Muscle of back (tissue), 3 donors: ENCODE measurements at regions not wholly inside any gene's neighbourhood (a gene's known extent, or its start where the extent isn't known, plus 50 kb on each side); places are given as distances from the start of the nearest gene placed in this dataset.
A peak's percentile ranks its signal among the peaks of the same experiment; 100 is the strongest.
"Not testable (repeated sequence)": the region's sequence is repeated elsewhere in the genome, so short reads cannot be mapped to it uniquely, and the experiment has no call there.

Source experiments
- DNase-seq, 3 donors: peaks; one replicate each; pipeline versions ENCODE4 v3.0.0 to v3.0.0-alpha.2; 2013

DNA sequence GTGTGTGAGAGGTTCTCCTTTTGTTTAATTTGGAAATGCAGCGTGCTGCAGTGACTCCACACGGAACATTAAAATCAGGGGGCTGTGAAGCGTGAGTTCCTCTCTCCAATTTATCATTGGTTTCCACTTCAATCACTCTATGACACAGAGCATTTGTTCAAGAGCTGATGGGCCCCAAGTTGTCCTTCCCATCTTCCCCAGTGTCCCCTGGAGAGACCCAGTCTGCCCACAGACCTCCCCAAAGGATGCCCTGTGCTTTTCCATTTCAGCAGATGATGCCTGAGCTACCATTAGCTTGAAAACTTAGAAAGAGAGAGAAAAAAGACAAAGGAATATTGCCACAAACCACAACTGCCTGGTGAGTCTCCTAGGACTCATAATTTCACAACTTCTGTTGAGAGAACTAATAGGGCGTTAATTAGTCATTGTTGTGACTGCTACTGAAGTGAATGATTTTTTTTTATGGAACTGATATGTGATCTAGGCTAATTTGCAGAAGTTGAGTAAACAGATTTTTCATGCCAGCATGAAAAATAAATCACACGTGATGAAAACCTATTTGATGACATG lies 772.7 kb downstream of the SEMA5A start:
- no peak for DNase-seq

DNA sequence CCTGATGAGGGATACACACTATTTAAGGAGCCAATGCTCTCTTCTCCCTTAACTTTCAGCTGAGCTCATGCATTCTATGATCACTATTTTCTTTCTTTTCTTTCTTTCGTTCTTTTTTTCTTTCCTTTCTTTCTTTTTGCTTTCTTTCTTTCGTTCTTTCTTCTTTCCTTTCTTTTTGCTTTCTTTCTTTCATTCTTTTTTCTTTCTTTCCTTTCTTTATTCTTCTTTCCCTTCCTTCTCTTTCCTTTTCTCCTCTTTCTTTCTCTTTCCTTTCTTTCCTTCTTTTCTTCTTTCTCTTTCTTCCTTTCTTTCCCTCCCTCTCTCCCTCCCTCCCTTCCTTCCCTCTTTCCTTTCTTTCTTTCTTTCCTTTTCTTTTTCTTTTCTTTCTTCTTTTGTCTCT lies 761.2 kb downstream of the SEMA5A start:
- no peak for DNase-seq

DNA sequence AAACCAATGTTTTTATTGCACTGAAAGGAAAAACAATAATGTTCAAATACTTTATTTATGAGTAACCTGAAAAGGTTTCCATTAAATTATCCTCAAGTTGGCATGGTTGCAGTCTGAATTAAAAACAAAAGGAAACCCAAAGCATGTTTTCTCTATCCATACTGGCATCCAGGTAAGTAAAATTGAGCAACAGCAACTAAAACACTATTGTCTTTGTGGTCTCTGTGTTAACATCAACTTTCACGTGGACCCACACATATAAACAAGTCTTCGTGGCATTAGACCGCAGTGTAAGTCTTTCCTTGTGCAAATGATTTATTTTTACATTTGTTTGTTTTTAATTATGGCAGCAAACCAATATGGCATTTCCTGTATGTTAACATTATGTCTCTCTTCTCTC lies 757.6 kb downstream of the SEMA5A start:
- DNase-seq = no peak

DNA sequence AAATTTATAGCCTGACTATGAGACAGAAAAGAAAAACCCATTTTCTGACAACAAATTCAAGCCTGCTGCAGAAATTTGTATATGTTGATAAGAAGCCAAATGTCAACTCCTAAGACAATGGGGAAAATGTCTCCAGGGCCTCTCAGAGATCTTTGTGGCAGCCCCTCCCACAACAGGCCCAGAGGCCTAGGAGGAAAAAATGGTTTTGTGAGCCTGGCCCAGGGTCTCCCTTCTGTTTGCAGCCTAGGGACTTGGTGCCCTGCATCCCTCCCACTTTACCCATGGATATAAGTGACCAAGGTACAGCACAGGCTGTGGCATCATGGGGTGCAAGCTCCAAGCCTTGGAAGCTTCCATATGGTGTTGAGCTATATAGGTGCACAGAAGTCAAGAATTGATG lies 740.2 kb downstream of the SEMA5A start:
- no peak for DNase-seq

DNA sequence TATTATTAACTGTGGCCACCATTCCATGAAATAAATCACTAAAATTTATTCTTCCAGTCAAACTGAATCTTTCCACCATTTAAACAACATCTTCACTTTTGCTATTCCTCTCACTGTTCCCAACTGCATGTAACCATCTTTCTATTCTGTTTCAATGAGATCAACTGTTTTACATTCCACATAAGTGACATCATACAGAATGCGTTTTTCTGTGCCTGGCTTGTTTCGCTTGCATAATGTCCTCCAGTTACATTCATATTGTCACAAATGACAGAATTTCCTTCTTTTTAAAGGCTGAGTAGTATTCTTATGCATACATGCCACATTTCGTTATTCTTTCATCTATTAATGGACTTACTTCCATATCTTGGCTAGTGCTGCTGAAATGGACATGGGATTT lies 738.2 kb downstream of the SEMA5A start:
- no peak for DNase-seq

DNA sequence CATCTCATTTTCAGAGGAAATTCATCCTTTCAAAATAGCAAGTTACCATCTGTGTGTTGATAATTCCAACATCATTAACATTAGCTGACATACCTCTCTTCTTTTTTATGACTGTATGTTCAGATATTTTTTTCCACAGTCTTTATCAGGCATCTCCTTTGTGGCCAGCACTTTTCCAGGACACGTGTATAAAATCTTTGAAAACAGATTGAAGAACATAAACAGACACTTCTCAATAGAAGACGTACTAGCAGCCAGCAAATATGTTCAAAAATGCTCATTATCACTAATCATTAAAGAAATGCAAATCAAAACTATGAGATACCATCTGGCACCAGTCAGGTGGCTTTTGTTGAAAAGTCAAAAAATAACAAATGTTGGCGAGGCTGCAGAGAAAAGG lies 734.3 kb downstream of the SEMA5A start:
- DNase-seq = no peak

DNA sequence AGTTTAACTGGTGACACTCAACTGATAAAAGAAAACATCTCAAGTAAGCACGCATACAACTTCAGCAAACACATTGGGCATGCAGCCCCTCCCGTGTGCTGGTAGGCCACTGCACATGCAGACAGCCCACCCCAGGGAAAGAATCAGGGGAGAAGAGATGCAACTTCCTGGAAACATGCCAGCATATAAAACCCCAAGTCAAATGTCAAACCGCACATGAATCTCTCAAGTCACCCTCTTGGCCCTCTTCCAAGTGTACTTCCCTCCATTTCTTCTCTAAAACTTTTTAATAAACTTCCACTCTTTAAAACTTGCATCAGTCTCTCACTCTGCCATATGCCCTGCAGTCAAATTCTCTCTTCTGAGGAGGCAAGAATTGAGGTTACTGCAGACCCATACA lies 732.7 kb downstream of the SEMA5A start:
- DNase-seq = no peak

DNA sequence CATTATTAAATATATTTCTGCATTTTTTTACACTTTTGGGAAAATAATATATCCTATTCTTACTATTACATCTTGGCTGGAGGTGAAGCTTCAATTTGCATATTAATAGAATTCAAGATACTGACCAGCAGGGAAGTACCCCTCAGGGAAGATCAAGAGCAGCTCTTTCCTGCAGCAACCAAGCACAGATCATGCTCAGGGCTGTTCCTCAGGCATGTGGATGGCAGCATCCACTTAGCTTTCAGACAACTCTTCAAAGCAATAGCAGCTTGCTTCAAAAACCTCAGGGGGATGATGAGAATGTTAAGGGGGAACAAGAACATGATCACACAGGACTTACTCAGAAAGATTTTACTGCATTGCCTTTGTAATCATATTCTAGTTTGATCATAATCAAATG lies 731.8 kb downstream of the SEMA5A start:
- no peak for DNase-seq

DNA sequence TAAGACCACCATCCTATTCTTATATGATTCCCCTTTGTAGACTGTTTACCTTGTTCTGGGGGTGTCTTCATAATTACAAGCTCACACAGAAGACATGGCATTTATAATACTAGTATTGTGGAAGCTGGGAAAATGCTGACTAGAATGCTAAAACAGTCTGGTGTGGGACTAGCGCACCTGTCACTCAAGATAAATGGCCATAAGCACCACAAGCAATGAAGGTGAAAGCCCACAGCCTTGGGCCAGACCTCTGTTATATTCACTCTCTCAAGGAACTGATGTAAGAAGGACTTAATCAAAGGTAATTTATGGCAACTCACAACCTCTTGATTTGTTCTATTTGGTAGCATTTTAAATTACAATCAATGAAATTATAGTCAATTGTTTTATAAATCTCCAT lies 721.5 kb downstream of the SEMA5A start:
- DNase-seq = no peak

DNA sequence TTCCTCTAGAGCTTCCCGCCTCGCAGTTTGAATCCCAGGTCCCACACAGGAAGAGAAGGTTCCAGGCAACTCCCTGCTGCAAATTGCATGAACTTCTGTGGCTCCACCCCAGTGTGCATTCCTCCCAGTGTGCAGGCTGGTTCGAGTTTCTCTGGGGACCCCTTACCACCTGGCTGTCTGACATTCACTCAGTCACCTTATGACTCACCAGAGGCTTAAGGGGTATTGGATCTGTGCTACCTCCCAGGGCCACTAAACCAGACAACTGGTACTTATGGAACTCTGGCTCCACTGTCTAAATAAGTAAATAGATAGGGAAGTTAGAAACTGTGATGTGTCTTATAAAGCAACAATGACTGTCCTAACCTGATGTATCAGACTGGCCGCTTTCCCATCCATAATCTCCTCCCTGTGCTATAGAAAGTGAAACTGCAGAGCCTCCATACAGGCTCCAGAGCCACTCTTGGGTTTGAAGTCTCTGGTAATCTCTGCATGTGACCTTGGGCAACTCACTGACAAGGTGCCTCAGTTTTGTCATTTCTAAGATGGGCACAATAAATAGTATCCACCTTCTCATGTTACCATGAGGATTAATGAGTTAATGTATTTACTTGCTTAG lies 720.6 kb downstream of the SEMA5A start:
- no peak for DNase-seq

DNA sequence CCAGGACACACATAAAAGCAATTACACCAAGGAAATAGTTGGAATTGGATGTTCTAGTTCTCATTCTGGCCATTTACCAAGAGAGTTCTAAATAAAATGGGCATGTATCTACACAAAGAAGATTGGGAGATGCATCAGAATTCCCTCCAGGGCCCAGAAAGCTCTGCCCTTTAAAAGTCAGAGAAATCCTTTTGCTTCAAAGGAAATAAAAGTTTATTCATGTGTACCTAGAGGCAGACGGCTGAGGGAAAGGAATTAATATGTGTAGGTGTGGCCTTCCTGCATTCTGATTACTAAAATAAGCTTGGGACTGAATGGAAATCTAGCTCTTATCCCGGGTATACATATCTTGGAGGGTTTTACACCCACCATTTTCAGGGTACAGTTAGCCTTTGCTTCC lies 719.4 kb downstream of the SEMA5A start:
- DNase-seq = no peak

DNA sequence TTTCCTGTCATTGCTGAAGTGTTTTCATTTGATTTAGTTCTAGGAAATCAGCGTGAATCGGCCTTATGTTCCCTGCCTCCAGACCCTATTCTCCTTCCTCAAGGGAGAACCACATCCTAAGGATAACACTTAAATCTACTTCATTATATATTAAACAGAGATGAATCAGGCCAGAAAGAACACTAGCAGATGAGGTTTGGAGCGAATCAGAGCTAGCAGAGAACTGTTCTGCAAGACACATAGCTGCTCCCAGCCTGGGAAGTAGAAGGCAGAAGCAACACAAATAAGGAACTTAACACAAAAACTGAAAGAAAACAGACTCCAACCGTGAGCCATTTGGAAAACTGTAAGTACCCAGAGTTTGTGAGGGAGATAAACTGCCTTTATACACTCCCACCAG lies 718.2 kb downstream of the SEMA5A start:
- peak in 1 of 3 donors; percentile 20 for DNase-seq

DNA sequence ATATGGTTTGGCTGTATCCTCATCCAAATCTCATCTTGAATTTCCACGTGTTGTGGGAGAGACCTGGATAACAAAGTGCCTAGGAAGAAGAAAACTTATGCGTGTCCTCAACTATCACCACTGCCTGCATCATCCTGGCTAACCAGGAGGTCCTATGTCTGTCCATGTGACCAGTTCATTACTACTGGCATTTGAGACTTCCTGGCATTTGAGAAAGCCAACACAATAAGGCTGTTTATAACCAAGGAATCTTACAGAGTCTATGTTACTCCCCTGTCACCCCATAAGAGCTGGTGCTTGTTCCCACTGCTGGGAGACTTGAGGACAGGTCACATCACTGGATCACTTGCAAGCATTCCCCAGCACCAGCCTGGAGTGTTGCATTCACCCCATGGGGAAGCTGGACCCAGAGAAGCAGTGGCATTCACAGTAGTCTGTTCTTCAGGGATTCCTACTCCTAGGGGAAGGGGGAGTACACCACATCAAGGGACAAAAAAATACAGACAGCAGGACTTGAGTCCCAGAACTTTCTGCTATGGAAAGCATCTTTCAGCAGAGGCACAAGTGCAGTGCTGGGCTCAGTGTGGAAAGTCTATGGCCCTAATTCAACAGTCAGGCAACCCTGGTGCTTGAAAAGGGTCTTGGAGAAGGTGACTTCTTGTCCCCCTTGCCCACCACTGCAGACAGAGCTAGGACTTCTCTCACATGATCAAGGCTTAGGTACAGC lies 717.1 kb downstream of the SEMA5A start:
- no peak for DNase-seq

DNA sequence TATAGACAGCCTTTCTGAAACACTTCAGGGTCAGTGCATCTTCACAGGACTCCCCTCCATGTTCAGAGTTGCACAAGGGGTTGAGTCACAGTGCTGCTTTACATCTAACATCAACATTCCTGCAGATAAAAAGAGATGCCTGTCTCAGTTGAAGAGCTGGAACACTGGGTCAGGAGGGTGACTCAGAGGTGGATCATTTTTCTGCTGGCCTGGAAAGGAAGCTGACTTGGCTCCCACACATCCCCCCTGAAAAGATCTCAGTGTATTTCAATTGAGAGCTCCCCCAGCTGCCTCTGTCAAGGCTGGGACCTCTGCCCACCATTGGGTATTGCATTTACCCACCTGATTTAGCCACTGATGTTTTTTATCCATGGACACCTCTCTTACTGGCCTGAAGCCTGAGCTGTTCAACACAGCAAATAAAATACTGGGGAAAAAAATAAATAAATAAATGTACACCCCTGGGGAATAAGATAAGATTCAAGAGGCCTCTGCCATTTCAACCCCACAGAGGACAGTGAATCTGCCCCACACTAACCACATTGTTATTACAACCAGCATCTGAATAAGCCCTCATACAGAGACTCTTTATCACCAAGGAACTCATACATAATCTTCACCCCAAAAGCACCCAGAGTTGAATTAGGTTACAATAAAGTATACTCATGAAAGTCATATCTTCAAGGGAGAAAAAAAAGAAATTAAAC lies 716.4 kb downstream of the SEMA5A start:
- DNase-seq = peak in 1 of 3 donors; percentile 94

DNA sequence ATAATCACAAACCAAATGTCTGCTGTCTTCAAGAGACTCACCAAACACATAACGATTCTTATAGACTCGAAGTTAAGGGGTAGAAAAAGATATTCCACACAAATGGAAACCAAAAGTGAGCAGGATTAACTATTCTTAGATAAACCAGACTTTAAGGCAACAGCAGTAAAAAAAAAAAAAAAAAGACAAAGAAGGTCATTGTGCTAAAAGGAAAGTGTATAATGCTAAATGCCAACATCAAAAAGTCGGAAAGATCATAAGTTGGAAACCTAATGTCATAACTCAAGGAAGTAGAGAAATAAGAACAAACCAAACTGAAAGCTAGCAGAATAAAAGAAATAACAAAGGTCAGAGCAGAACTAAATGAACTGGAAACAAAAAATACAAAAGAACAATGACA lies 714.6 kb downstream of the SEMA5A start:
- DNase-seq = no peak

DNA sequence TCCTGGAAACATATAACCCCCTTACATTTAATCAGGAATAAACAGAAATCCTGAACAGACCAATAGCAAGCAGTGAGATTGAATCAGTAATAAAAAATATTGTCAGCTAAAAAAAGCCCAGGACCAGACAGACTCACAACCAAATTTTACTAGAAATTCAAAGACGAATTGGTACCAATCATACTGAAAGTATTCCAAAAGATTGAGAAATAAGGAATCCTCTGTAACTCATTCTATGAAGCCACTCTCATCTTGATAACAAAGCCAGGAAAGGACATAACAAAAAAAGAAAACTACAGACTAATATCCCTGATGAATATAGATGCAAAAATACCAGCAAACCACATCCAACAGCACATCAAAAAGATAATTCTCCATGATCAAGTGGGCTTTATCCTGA lies 714.0 kb downstream of the SEMA5A start:
- no peak for DNase-seq

DNA sequence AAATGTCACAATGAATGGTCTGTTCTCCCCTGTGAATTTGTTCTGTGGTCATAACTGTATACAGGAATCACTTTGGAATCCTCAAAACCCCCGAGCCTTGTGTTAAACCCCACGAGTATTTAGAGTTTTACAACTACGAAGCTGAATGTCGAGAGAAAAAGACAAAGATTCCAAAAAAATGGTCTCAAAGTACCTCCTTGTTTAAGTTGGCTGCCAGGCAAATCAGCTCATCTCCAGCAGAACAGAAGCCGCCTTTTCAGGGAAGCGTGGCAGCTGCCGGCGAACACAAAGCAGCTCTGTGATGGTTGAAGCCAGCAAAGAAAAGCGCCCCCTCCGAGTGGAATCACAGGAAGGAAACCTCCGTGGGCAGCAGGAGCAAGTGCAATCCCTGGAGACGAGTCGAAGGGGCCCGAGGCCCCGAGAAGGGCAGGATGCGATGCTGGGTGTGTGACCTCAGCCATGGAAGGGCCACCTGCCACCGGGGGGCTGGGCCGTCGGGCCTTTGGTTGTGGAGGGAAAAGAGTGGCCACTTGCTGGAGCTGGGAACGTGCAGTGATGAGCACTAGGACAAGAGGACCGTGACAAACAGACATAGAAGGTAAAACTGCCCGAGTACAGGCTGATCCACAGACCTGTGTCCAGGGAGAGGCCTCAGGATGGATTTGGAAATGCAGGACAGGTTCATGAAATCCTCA lies 706.4 kb downstream of the SEMA5A start:
- peak in 1 of 3 donors; percentile 15 for DNase-seq

DNA sequence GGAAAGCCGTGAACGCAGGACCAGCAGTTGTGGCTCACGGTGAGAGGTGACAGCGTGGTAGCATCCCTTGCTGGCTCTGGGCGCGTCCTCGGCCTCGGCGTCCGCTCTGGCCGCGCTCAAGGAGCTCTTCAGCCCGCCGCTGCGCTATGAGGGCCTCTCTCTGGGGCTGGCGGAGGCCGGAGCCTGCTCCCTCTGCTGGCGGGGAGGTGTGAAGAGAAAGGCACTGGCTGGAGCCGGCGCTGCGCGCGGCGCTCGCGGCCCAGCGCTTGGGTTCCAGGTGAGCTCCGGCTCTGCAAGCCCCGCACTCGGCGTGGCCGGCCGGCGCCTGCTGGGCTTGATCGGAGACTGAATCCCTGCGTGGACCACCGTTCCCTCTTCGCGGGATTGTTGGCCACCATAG lies 705.6 kb downstream of the SEMA5A start:
- no peak for DNase-seq

DNA sequence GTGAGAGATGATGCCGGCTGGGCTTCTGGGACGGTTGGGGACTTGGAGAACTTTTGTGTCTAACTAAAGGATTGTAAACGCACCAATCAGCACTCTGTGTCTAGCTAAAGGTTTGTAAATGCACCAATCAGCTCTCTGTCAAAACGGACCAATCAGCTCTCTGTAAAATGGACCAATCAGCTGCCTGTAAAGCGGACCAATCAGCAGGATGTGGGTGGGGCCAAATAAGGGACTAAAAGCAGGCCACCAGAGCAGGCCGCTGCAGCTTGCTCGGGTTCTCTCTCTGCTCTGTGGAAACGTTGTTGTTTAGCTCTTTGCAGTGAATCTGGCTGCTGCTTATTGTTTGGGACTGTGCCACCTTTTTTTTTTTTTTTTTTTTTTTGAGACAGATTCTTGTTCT lies 705.1 kb downstream of the SEMA5A start:
- DNase-seq = not testable (repeated sequence)

DNA sequence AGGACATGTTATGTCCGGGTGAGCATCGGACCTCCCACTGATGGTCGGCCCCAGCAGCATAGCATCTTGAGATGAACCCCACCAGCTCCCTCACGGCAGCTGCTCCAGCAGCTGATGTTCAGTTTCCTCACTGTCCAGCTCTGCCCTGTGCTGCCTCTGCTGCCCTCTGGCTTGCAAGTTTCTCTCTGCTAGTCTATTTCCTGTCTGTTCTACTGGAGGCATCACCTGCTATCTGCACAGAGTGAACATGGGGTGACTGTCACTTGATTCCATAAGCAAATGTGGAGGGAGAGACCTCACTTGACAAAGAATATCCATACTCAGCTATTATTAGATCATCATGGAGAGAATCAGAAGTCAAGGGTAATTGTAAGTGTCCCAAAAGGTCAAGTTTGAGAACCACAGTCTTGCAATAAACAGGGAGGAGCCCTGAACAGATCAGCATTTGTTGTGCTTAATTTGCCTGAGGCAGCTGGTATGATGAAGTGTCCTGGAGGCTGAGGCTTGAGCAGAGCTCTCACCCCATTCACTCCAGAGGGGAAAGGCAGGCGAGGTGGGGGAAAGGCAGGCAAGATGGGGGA lies 702.8 kb downstream of the SEMA5A start:
- DNase-seq = peak in 1 of 3 donors; percentile 39

DNA sequence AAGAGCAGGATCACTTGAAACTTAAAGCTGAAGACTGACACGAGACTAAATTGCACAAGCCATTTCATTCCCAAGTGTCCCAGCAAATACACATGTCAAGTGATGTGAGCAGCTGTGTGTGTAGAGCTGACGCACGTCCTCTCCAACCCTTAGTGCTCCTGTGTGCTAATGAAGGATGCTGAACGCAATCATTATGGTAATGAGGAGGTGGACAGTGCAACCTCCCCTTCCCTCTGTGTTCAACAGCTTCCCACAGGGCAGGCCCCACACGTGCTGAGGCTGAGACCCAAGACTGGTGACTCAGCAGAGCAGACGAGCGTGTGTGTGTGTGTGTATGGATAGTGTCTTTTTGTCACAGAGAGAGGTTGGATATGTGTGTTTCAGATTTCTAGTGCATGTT lies 702.1 kb downstream of the SEMA5A start:
- DNase-seq = peak; percentile 28 to 78 (median 53)

DNA sequence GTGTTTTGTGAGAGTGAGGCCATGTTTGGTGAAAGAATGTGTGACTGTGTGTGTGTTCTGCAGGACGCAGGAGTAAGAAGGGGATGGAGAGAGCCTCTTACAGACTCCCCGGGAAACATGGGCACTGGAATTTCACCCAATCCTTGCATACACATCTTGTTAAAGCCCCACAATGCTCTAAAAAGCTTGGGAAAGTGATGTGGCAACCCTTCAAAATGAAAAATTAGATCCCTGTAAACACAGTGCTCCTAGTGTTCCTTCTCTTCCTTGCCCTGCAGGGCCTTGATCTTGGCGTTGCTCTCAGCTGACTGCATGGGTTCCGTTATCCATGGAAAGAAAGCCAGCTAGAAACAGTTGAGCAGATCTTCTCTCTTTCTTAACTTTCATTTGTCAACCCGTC lies 701.7 kb downstream of the SEMA5A start:
- no peak for DNase-seq
